Suppressor macrophage (primary cell): ENCODE measurements at regions not wholly inside any gene's neighbourhood (a gene's known extent, or its start where the extent isn't known, plus 50 kb on each side); places are given as distances from the start of the nearest gene placed in this dataset.

Experiments used
- DNase-seq, 4 experiments: peaks; one replicate each; pipeline ENCODE4 v3.0.0-alpha.2; 2020 to 2022

- peak; percentile 27 to 63 (median 48) for DNase-seq
Observed at GRCh38 chr9:129232839-129233591, 55.0 kb upstream of the IER5L start.

DNA sequence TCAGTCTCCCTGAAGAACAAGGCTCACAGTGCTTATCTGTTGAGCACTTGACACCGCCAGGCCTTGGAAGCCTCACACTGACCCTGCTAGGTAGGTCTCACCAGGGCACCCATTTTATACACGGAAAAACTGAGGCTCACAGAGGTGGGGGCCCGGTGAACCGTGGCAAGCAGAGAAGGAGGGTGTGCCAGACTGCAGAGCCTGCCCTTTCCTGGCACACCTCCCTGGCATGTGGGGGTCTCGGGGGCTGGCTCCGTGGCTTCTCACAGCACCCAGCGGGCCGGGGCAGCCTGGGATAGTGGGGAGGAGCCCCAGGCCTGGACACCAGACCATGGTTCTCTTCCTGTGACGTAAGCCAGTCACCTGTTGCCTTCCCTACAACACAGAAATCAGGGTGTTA is 53.7 kb upstream of the IER5L start:
- no peak for DNase-seq

DNA sequence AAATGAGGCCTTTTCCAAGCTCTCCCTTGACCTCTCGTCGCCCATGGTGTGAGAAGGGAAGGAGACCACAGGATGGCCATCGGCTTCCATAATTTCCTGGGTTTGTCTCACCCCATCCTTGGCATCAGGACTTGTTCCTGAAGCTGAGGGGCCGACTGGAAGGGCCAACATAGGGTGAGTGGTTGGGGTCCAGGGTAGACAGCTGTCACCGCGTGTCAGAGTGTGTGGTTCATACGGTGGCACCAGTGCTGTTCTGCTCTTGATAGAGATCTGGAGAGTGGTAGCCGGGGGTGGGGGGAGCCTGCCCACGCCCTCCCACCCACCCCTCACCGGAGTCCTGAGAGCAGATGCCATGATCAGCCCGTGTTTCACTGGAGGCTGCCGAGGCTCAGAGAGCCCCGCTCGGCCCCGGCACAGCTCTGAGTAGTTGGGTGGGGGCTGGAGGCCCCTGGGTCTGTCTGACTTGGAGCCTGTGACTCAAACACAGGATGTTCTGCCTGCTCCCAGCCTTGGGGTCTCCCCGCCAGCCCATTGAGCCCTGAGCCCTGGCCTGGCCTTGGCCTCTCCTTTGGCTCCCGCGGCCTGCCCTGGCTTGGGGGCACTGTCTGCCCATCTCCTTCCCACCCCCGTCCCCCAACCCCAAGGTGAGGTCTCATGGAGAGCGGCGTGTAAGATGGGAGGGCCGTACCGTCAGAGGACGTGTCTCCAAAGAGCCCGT is 53.1 kb upstream of the IER5L start:
- DNase-seq: no peak

DNA sequence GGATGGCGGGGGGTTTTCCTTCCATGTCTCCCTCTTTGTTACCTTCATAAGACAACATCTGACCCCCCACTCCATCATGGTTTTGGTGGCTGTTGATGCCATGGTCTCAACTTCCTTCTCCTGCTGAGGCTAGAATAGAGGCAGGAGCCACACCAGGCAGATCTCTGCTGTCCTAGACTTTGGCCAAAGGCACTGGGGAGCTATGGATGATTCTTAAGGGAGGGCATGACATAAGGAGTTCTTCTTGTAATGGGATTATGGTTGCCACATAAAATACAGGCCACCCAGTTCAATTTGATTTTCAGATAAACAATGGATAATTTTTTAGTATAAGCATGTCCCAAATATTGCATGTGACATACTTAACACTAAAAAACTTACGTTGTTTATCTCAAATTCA is 52.2 kb upstream of the IER5L start:
- no peak for DNase-seq
